ENCODE measurements at regions not wholly inside any gene's neighbourhood (a gene's known extent, or its start where the extent isn't known, plus 50 kb on each side); places are given as distances from the start of the nearest gene placed in this dataset.

- Histone ChIP-seq H3K9ac (ENCODE audit: low read length) (no peak overlapping the region), H2AFZ (ENCODE audit: low read depth, low read length, poor library complexity, severe bottlenecking) (no peak overlapping the region), H3K4me2 (ENCODE audit: low read length) (no peak overlapping the region), H3K4me1 (ENCODE audit: control insufficient read depth in 1 of 2, insufficient read depth in 2 of 2, low read length in 2 of 2) (no peaks in the 10 kb centered on the region), H3K9me2 (ENCODE audit: insufficient read depth) (no peaks in the 10 kb centered on the region), H3K79me2 (ENCODE audit: insufficient read depth, low read length) (no peaks in the 10 kb centered on the region), H3K27ac (ENCODE audit: low read depth, low read length) (no peak overlapping the region), H3K36me3 (ENCODE audit: control insufficient read depth in 1 of 2, insufficient read depth in 2 of 2, low read length in 2 of 2) (no peaks in the 10 kb centered on the region), H3K27me3 (ENCODE audit: insufficient read depth, low read length) (peaks cover 14% of the 10 kb centered on the region), H3K9me3 (ENCODE audit: control insufficient read depth in 1 of 2, insufficient read depth in 1 of 2, low read depth in 1 of 2, low read length in 2 of 2) (no peaks in the 10 kb centered on the region), H4K20me1 (ENCODE audit: insufficient read depth) (no peaks in the 10 kb centered on the region), H3K4me3 (replicated peaks in 1 of 2; ENCODE audit: low read depth in 1 of 2, low read length in 2 of 2) (no peak overlapping the region)
- TF ChIP-seq JUND (IDR thresholded peaks at IDR 0.05) = no peak
- TF ChIP-seq FOSL1 (IDR thresholded peaks at IDR 0.05; ENCODE audit: low read depth) = no peak
- TF ChIP-seq ZFX (IDR thresholded peaks at IDR 0.05) = no peak
- no peak for TF ChIP-seq POLR2A (IDR thresholded peaks at IDR 0.05; ENCODE audit: borderline replicate concordance, extremely low read depth, insufficient read depth, insufficient read length)
- TF ChIP-seq CBX3 (IDR thresholded peaks at IDR 0.05; ENCODE audit: low read depth) = no peak
- no peak for TF ChIP-seq POLR2AphosphoS5 (IDR thresholded peaks at IDR 0.05; ENCODE audit: low read depth, low read length)
- no peak for TF ChIP-seq CEBPB (IDR thresholded peaks at IDR 0.05; ENCODE audit: low read depth)
- TF ChIP-seq SIN3A (IDR thresholded peaks at IDR 0.05; ENCODE audit: low read depth) = no peak
- no peak for TF ChIP-seq SRF (IDR thresholded peaks at IDR 0.05; ENCODE audit: low read depth)
- no peak for TF ChIP-seq YY1 (IDR thresholded peaks at IDR 0.05; ENCODE audit: extremely low read depth, insufficient replicate concordance, low read depth, low read length)
- no peak for TF ChIP-seq EZH2phosphoT487 (IDR thresholded peaks at IDR 0.05; ENCODE audit: borderline replicate concordance)
- no peak for TF ChIP-seq EGR1 (IDR thresholded peaks at IDR 0.05; ENCODE audit: low read depth)
- TF ChIP-seq EZH2 (IDR thresholded peaks at IDR 0.05) = no peak
- TF ChIP-seq, protein P1, sequence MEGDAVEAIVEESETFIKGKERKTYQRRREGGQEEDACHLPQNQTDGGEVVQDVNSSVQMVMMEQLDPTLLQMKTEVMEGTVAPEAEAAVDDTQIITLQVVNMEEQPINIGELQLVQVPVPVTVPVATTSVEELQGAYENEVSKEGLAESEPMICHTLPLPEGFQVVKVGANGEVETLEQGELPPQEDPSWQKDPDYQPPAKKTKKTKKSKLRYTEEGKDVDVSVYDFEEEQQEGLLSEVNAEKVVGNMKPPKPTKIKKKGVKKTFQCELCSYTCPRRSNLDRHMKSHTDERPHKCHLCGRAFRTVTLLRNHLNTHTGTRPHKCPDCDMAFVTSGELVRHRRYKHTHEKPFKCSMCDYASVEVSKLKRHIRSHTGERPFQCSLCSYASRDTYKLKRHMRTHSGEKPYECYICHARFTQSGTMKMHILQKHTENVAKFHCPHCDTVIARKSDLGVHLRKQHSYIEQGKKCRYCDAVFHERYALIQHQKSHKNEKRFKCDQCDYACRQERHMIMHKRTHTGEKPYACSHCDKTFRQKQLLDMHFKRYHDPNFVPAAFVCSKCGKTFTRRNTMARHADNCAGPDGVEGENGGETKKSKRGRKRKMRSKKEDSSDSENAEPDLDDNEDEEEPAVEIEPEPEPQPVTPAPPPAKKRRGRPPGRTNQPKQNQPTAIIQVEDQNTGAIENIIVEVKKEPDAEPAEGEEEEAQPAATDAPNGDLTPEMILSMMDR (IDR thresholded peaks at IDR 0.05 in 2 of 3, conservative IDR thresholded peaks at IDR 0.05 in 1 of 3; ENCODE audit: borderline replicate concordance in 1 of 3, insufficient read depth in 1 of 3, low read depth in 2 of 3, low read length in 2 of 3) = no peak
- TF ChIP-seq, protein P2, sequence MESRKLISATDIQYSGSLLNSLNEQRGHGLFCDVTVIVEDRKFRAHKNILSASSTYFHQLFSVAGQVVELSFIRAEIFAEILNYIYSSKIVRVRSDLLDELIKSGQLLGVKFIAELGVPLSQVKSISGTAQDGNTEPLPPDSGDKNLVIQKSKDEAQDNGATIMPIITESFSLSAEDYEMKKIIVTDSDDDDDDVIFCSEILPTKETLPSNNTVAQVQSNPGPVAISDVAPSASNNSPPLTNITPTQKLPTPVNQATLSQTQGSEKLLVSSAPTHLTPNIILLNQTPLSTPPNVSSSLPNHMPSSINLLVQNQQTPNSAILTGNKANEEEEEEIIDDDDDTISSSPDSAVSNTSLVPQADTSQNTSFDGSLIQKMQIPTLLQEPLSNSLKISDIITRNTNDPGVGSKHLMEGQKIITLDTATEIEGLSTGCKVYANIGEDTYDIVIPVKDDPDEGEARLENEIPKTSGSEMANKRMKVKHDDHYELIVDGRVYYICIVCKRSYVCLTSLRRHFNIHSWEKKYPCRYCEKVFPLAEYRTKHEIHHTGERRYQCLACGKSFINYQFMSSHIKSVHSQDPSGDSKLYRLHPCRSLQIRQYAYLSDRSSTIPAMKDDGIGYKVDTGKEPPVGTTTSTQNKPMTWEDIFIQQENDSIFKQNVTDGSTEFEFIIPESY (IDR thresholded peaks at IDR 0.05; ENCODE audit: extremely low read depth, insufficient replicate concordance, low read length) = no peak
- TF ChIP-seq, protein P3, sequence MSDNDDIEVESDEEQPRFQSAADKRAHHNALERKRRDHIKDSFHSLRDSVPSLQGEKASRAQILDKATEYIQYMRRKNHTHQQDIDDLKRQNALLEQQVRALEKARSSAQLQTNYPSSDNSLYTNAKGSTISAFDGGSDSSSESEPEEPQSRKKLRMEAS (IDR thresholded peaks at IDR 0.05) = no peak
- TF ChIP-seq ZNF274 (IDR thresholded peaks at IDR 0.05; ENCODE audit: low read depth, low read length) = no peak
- TF ChIP-seq, protein P4, sequence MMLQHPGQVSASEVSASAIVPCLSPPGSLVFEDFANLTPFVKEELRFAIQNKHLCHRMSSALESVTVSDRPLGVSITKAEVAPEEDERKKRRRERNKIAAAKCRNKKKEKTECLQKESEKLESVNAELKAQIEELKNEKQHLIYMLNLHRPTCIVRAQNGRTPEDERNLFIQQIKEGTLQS (IDR thresholded peaks at IDR 0.05) = no peak
- TF ChIP-seq RAD21 (IDR thresholded peaks at IDR 0.05; ENCODE audit: low read depth) = no peak
- no peak for TF ChIP-seq REST (IDR thresholded peaks at IDR 0.05; ENCODE audit: low read depth)
- POLR2A ChIA-PET = no interaction called here
- ATAC-seq (no peak), DNase-seq (ENCODE audit: low read depth, low spot score) (no peak)
- BruUV-seq (replicated peaks) = no TSS peak
- RAD21 ChIA-PET (ENCODE audit: low non-redundant PET in 1 of 2, low total read pairs in 2 of 2, uncharacterized antibody in 2 of 2, unreplicated experiment in 2 of 2) = no interaction called here
- intact Hi-C loops (cut with micrococcal nuclease) = no loop called here
- CTCF ChIA-PET = no interaction called here
These were observed 226.1 kb upstream of the N4BP1 start for GRCh38 chr16:48836067-48836466.
